HepG2 (cell line): ENCODE measurements at regions not wholly inside any gene's neighbourhood (a gene's known extent, or its start where the extent isn't known, plus 50 kb on each side); places are given as distances from the start of the nearest gene placed in this dataset.

Experiments
- BRCA1 ChIP-seq: sonication (generic); formaldehyde crosslinking; IDR thresholded peaks from 2 replicates; pipeline ENCODE4 v1.4.0; 2020; ENCODE audit warnings: missing genetic modification reagents
- EED ChIP-seq: sonication (generic); formaldehyde crosslinking; IDR thresholded peaks from 2 replicates; pipeline ENCODE4 v1.5.0; 2020; ENCODE audit warnings: mild to moderate bottlenecking, missing genetic modification reagents
- JUNB ChIP-seq: sonication (generic); formaldehyde crosslinking; IDR thresholded peaks from 2 replicates; pipeline ENCODE4 v1.8.0; 2022; ENCODE audit warnings: missing genetic modification reagents, mild to moderate bottlenecking, borderline replicate concordance
- KAT2B ChIP-seq: fragments of 150-350 bp; IDR thresholded peaks from 2 replicates; pipeline ENCODE4 v1.6.1; 2014; ENCODE audit warnings: low read depth, low read length, borderline replicate concordance
- NKX3-1 ChIP-seq: sonication (generic); formaldehyde crosslinking; IDR thresholded peaks from 2 replicates; pipeline ENCODE4 v1.5.0; 2020; ENCODE audit warnings: missing genetic modification reagents
- PLRG1 ChIP-seq: fragments of 450-650 bp; conservative IDR thresholded peaks from 2 replicates; pipeline ENCODE4 v1.6.1; 2016
- RAD51 ChIP-seq: fragments of 450-650 bp; IDR thresholded peaks from 2 replicates; pipeline ENCODE4 v1.6.1; 2016; ENCODE audit warnings: borderline replicate concordance
- TCF7L2 ChIP-seq: IDR thresholded peaks from 2 replicates; pipeline ENCODE4 v1.6.1; 2011; ENCODE audit warnings: mild to moderate bottlenecking, low read depth, low read length, moderate library complexity
- TOE1 ChIP-seq: sonication (generic); formaldehyde crosslinking; IDR thresholded peaks from 2 replicates; pipeline ENCODE4 v1.4.0; 2020; ENCODE audit warnings: mild to moderate bottlenecking, missing genetic modification reagents
- ZMYM4 ChIP-seq: sonication (generic); formaldehyde crosslinking; IDR thresholded peaks from 2 replicates; pipeline ENCODE4 v1.8.1; 2023; ENCODE audit warnings: mild to moderate bottlenecking, missing genetic modification reagents
- TF ChIP-seq, protein P1 (sequence below): sonication (generic); formaldehyde crosslinking; IDR thresholded peaks from 2 replicates; pipeline ENCODE4 v1.5.0; 2020; ENCODE audit warnings: mild to moderate bottlenecking, missing genetic modification reagents, moderate library complexity
- TF ChIP-seq, protein P2 (sequence below): sonication (generic); formaldehyde crosslinking; IDR thresholded peaks from 2 replicates; pipeline ENCODE4 v1.4.0; 2020; ENCODE audit warnings: low read depth, mild to moderate bottlenecking, missing genetic modification reagents

DNA sequence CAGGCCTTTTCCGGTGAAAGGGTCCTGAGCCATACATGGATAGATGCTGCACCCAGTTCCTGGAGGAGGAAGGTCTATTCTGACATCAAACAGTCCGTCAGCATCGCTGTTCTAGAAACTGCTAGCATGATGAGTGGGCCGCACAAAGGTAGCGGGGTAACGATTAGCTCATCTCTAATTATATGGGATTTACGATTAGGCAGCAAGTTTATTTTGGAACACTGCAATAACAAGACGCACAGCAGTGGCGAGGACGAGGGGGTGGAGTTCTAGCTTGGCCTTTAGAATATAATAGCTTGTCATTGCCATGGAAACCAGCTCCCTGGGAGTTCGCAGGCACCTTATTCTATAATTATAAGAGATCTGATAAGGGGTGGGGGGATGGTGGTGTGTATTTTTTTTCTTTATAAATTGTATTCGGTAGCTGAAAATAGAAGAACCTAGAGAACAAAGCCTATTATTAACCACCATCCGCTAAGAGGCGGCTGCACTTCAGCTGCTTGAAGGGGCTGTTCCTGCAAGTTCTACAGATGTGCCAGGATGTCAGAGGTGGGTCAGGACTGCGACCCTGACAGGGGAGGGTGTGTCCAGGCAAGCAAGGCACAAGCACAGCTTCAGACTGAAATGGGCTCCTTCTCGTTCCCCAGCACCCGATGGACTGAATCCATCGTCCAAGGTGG is 311.0 kb downstream of the AGTPBP1 start:
- TF ChIP-seq EED (CRISPR knock-in tag) (no peak), NKX3-1 (CRISPR knock-in tag) (no peak), TCF7L2 (no peak), KAT2B (no peak), RAD51 (no peak), PLRG1 (no peak), BRCA1 (CRISPR knock-in tag) (no peak), ZMYM4 (CRISPR knock-in tag) (no peak), JUNB (CRISPR knock-in tag) (no peak), TOE1 (no peak)
- TF ChIP-seq, protein P1, sequence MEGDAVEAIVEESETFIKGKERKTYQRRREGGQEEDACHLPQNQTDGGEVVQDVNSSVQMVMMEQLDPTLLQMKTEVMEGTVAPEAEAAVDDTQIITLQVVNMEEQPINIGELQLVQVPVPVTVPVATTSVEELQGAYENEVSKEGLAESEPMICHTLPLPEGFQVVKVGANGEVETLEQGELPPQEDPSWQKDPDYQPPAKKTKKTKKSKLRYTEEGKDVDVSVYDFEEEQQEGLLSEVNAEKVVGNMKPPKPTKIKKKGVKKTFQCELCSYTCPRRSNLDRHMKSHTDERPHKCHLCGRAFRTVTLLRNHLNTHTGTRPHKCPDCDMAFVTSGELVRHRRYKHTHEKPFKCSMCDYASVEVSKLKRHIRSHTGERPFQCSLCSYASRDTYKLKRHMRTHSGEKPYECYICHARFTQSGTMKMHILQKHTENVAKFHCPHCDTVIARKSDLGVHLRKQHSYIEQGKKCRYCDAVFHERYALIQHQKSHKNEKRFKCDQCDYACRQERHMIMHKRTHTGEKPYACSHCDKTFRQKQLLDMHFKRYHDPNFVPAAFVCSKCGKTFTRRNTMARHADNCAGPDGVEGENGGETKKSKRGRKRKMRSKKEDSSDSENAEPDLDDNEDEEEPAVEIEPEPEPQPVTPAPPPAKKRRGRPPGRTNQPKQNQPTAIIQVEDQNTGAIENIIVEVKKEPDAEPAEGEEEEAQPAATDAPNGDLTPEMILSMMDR: no peak
- TF ChIP-seq, protein P2, sequence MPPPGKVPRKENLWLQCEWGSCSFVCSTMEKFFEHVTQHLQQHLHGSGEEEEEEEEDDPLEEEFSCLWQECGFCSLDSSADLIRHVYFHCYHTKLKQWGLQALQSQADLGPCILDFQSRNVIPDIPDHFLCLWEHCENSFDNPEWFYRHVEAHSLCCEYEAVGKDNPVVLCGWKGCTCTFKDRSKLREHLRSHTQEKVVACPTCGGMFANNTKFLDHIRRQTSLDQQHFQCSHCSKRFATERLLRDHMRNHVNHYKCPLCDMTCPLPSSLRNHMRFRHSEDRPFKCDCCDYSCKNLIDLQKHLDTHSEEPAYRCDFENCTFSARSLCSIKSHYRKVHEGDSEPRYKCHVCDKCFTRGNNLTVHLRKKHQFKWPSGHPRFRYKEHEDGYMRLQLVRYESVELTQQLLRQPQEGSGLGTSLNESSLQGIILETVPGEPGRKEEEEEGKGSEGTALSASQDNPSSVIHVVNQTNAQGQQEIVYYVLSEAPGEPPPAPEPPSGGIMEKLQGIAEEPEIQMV: no peak
